ENCODE measurements at regions not wholly inside any gene's neighbourhood (a gene's known extent, or its start where the extent isn't known, plus 50 kb on each side); places are given as distances from the start of the nearest gene placed in this dataset.

DNA sequence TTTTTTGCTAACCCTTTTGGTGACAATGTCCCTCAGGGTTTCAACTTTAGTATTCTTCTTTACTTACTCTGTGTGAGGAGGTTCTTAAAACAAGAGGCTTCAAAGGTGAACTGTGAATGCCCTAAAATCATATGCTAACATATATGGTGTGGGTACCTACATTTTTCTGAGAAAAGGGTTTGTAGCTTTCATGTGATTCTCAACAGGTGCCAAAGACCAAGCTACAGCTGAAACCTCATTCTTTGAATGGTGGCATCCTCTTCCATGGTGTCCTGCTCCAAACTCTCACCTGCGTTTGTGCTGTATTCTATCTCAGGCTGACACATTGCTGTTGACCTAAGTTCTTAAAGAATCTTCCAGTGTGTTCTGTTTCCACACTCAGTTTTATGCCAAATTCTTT, 177.3 kb downstream of the PRL start:
- TF ChIP-seq RFX5 (IDR thresholded peaks at IDR 0.05; ENCODE audit: low read depth, low read length) (no peak), MAZ (IDR thresholded peaks at IDR 0.05; ENCODE audit: borderline replicate concordance, low read depth, low read length) (no peak), RAD21 (IDR thresholded peaks at IDR 0.05; ENCODE audit: low read length) (no peak), POLR2A (IDR thresholded peaks at IDR 0.05; ENCODE audit: low read depth, low read length) (no peak), MXI1 (IDR thresholded peaks at IDR 0.05; ENCODE audit: borderline replicate concordance, low read depth, low read length) (no peak)
- TF ChIP-seq, protein P1, sequence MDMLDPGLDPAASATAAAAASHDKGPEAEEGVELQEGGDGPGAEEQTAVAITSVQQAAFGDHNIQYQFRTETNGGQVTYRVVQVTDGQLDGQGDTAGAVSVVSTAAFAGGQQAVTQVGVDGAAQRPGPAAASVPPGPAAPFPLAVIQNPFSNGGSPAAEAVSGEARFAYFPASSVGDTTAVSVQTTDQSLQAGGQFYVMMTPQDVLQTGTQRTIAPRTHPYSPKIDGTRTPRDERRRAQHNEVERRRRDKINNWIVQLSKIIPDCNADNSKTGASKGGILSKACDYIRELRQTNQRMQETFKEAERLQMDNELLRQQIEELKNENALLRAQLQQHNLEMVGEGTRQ (IDR thresholded peaks at IDR 0.05; ENCODE audit: low read depth, low read length), result no peak
- TF ChIP-seq, protein P2, sequence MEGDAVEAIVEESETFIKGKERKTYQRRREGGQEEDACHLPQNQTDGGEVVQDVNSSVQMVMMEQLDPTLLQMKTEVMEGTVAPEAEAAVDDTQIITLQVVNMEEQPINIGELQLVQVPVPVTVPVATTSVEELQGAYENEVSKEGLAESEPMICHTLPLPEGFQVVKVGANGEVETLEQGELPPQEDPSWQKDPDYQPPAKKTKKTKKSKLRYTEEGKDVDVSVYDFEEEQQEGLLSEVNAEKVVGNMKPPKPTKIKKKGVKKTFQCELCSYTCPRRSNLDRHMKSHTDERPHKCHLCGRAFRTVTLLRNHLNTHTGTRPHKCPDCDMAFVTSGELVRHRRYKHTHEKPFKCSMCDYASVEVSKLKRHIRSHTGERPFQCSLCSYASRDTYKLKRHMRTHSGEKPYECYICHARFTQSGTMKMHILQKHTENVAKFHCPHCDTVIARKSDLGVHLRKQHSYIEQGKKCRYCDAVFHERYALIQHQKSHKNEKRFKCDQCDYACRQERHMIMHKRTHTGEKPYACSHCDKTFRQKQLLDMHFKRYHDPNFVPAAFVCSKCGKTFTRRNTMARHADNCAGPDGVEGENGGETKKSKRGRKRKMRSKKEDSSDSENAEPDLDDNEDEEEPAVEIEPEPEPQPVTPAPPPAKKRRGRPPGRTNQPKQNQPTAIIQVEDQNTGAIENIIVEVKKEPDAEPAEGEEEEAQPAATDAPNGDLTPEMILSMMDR (conservative IDR thresholded peaks at IDR 0.05; ENCODE audit: low read depth, low read length), result no peak
